DMS53 (cell line): ENCODE measurements at regions not wholly inside any gene's neighbourhood (a gene's known extent, or its start where the extent isn't known, plus 50 kb on each side); places are given as distances from the start of the nearest gene placed in this dataset.
"Not testable (repeated sequence)": the region's sequence is repeated elsewhere in the genome, so short reads cannot be mapped to it uniquely, and the experiment has no call there.

Experiments
- DNase-seq: peaks from one replicate; lab custom pipeline; 2025; lab: John Stamatoyannopoulos, UW

GRCh38 chr1:30527511-30528140, 195.8 kb downstream of the MATN1 start:
- DNase-seq: peak; percentile 16

- DNase-seq: no peak
These were observed 196.6 kb downstream of the MATN1 start for GRCh38 chr1:30526652-30527345.

- peak; percentile 11 for DNase-seq
These were observed 197.3 kb downstream of the MATN1 start for GRCh38 chr1:30525971-30526651.

GRCh38 chr1:30525631-30525970, 197.8 kb downstream of the MATN1 start:
- no peak for DNase-seq

- no peak for DNase-seq
These were observed 198.4 kb downstream of the MATN1 start for GRCh38 chr1:30524840-30525617.

- DNase-seq: not testable (repeated sequence)
These were observed 199.3 kb downstream of the MATN1 start for GRCh38 chr1:30524025-30524555.

- no peak for DNase-seq
These were observed 200.0 kb downstream of the MATN1 start for GRCh38 chr1:30523055-30524020.

- no peak for DNase-seq
These were observed 201.1 kb downstream of the MATN1 start for GRCh38 chr1:30522031-30523004.

GRCh38 chr1:30521261-30521865, 202.0 kb downstream of the MATN1 start:
- no peak for DNase-seq

GRCh38 chr1:30520476-30520875, 202.9 kb downstream of the MATN1 start:
- no peak for DNase-seq

GRCh38 chr1:30519201-30519763, 204.1 kb downstream of the MATN1 start:
- DNase-seq: no peak

- no peak for DNase-seq
These were observed 204.7 kb downstream of the MATN1 start for GRCh38 chr1:30518696-30519095.

- no peak for DNase-seq
These were observed 205.2 kb downstream of the MATN1 start for GRCh38 chr1:30518186-30518585.

- DNase-seq: not testable (repeated sequence)
These were observed 205.7 kb downstream of the MATN1 start for GRCh38 chr1:30517666-30518065.

- DNase-seq: not testable (repeated sequence)
These were observed 206.1 kb downstream of the MATN1 start for GRCh38 chr1:30517241-30517640.

- DNase-seq: no peak
These were observed 206.9 kb downstream of the MATN1 start for GRCh38 chr1:30516485-30516858.

- no peak for DNase-seq
These were observed 207.5 kb downstream of the MATN1 start for GRCh38 chr1:30515755-30516484.

GRCh38 chr1:30514945-30515344, 208.4 kb downstream of the MATN1 start:
- DNase-seq: no peak
